ENCODE measurements at regions not wholly inside any gene's neighbourhood (a gene's known extent, or its start where the extent isn't known, plus 50 kb on each side); places are given as distances from the start of the nearest gene placed in this dataset.
A peak's percentile ranks its signal among the peaks of the same experiment; 100 is the strongest.
"Not testable (repeated sequence)": the region's sequence is repeated elsewhere in the genome, so short reads cannot be mapped to it uniquely, and the experiment has no call there.

- DNase-seq (ENCODE audit: low read depth) = not testable (repeated sequence)
These were observed 255.1 kb downstream of the OR4F29 start for GRCh38 chr1:196366-196765.

DNA sequence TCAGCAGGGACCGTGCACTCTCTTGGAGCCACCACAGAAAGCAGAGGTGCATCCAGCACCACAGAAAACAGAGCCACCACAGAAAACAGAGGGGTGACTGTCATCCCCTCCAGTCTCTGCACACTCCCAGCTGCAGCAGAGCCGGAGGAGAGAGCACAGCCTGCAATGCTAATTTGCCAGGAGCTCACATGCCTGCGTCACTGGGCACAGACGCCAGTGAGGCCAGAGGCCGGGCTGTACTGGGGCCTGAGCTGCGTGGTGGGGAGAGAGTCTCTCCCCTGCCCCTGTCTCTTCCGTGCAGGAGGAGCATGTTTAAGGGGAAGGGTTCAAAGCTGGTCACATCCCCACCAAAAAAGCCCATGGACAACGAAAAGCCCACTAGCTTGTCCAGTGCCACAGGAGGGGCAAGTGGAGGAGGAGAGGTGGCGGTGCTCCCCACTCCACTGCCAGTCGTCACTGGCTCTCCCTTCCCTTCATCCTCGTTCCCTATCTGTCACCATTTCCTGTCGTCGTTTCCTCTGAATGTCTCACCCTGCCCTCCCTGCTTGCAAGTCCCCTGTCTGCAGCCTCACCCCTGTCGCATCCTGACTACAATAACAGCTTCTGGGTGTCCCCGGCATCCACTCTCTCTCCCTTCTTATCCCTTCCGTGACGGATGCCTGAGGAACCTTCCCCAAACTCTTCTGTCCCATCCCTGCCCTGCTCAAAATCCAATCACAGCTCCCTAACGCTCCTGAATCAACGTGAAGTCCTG is 260.0 kb downstream of the OR4F29 start:
- peak; percentile 0 for DNase-seq (ENCODE audit: low read depth)

DNA sequence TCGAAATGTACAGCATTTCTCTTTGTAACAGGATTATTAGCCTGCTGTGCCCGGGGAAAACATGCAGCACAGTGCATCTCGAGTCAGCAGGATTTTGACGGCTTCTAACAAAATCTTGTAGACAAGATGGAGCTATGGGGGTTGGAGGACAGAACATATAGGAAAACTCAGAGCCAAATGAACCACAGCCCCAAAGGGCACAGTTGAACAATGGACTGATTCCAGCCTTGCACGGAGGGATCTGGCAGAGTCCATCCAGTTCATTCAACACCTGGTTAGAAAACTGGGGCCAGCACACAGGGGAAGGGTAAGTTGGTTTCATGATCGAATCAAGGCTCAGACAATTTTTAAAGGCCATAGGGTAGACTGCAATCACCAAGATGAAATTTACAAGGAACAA is 260.8 kb downstream of the OR4F29 start:
- DNase-seq (ENCODE audit: low read depth) = not testable (repeated sequence)

DNA sequence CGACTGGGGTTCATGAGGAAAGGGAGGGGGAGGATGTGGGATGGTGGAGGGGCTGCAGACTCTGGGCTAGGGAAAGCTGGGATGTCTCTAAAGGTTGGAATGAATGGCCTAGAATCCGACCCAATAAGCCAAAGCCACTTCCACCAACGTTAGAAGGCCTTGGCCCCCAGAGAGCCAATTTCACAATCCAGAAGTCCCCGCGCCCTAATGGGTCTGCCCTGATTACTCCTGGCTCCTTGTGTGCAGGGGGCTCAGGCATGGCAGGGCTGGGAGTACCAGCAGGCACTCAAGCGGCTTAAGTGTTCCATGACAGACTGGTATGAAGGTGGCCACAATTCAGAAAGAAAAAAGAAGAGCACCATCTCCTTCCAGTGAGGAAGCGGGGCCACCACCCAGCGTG is 261.6 kb downstream of the OR4F29 start:
- DNase-seq (ENCODE audit: low read depth) = not testable (repeated sequence)

GRCh38 chr1:189270-189669 is 262.2 kb downstream of the OR4F29 start:
- DNase-seq (ENCODE audit: low read depth) = not testable (repeated sequence)

DNA sequence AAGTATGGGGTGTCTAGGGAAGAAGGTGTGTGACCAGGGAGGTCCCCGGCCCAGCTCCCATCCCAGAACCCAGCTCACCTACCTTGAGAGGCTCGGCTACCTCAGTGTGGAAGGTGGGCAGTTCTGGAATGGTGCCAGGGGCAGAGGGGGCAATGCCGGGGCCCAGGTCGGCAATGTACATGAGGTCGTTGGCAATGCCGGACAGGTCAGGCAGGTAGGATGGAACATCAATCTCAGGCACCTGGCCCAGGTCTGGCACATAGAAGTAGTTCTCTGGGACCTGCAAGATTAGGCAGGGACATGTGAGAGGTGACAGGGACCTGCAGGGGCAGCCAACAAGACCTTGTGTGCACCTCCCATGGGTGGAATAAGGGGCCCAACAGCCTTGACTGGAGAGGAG is 264.2 kb downstream of the OR4F29 start:
- DNase-seq (ENCODE audit: low read depth) = not testable (repeated sequence)

DNA sequence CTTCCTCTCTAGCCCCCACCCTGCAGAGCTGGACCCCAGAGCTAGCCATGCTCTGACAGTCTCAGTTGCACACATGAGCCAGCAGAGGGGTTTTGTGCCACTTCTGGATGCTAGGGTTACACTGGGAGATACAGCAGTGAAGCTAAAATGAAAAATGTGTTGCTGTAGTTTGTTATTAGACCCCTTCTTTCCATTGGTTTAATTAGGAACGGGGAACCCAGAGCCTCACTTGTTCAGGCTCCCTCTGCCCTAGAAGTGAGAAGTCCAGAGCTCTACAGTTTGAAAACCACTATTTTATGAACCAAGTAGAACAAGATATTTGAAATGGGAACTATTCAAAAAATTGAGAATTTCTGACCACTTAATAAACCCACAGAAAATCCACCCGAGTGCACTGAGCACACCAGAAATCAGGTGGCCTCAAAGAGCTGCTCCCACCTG is 264.8 kb downstream of the OR4F29 start:
- DNase-seq (ENCODE audit: low read depth) = peak; percentile 0

DNA sequence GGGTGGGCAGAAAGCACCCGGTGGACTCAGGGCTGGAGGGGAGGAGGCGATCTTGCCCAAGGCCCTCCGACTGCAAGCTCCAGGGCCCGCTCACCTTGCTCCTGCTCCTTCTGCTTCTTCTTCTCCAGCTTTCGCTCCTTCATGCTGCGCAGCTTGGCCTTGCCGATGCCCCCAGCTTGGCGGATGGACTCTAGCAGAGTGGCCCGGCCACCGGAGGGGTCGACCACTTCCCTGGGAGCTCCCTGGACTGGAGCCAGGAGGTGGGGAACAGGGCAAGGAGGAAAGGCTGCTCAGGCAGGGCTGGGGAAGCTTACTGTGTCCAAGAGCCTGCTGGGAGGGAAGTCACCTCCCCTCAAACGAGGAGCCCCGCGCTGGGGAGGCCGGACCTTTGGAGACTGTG is 265.3 kb downstream of the OR4F29 start:
- not testable (repeated sequence) for DNase-seq (ENCODE audit: low read depth)

GRCh38 chr1:185526-185925 is 266.0 kb downstream of the OR4F29 start:
- DNase-seq (ENCODE audit: low read depth) = not testable (repeated sequence)

- not testable (repeated sequence) for DNase-seq (ENCODE audit: low read depth)
These were observed 267.2 kb downstream of the OR4F29 start for GRCh38 chr1:184336-184686.

DNA sequence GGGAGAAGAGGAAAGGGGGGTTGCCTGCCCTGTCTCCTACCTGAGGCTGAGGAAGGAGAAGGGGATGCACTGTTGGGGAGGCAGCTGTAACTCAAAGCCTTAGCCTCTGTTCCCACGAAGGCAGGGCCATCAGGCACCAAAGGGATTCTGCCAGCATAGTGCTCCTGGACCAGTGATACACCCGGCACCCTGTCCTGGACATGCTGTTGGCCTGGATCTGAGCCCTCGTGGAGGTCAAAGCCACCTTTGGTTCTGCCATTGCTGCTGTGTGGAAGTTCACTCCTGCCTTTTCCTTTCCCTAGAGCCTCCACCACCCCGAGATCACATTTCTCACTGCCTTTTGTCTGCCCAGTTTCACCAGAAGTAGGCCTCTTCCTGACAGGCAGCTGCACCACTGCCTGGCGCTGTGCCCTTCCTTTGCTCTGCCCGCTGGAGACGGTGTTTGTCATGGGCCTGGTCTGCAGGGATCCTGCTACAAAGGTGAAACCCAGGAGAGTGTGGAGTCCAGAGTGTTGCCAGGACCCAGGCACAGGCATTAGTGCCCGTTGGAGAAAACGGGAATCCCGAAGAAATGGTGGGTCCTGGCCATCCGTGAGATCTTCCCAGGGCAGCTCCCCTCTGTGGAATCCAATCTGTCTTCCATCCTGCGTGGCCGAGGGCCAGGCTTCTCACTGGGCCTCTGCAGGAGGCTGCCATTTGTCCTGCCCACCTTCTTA is 267.7 kb downstream of the OR4F29 start:
- not testable (repeated sequence) for DNase-seq (ENCODE audit: low read depth)

DNA sequence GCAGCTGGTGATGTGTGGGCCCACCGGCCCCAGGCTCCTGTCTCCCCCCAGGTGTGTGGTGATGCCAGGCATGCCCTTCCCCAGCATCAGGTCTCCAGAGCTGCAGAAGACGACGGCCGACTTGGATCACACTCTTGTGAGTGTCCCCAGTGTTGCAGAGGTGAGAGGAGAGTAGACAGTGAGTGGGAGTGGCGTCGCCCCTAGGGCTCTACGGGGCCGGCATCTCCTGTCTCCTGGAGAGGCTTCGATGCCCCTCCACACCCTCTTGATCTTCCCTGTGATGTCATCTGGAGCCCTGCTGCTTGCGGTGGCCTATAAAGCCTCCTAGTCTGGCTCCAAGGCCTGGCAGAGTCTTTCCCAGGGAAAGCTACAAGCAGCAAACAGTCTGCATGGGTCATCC is 268.4 kb downstream of the OR4F29 start:
- not testable (repeated sequence) for DNase-seq (ENCODE audit: low read depth)

DNA sequence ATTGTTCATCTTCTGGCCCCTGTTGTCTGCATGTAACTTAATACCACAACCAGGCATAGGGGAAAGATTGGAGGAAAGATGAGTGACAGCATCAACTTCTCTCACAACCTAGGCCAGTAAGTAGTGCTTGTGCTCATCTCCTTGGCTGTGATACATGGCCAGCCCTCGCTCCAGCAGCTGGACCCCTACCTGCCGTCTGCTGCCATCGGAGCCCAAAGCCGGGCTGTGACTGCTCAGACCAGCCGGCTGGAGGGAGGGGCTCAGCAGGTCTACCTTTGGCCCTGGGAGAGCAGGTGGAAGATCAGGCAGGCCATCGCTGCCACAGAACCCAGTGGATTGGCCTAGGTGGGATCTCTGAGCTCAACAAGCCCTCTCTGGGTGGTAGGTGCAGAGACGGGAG is 268.8 kb downstream of the OR4F29 start:
- peak; percentile 1 for DNase-seq (ENCODE audit: low read depth)

GRCh38 chr1:181247-182216 is 269.9 kb downstream of the OR4F29 start:
- peak; percentile 73 for DNase-seq (ENCODE audit: low read depth)

DNA sequence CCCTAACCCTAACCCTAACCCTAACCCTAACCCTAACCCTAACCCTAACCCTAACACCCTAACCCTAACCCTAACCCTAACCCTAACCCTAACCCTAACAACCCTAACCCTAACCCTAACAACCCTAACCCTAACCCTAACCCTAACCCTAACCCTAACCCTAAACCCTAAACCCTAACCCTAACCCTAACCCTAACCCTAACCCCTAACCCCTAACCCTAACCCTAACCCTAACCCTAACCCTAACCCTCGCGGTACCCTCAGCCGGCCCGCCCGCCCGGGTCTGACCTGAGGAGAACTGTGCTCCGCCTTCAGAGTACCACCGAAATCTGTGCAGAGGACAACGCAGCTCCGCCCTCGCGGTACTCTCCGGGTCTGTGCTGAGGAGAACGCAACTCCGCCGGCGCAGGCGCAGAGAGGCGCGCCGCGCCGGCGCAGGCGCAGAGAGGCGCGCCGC is 270.7 kb downstream of the OR4F29 start:
- peak; percentile 0 for DNase-seq (ENCODE audit: low read depth)

- not testable (repeated sequence) for DNase-seq (ENCODE audit: low read depth)
These were observed 312.6 kb downstream of the OR4F29 start for GRCh38 chr1:138842-139241.

DNA sequence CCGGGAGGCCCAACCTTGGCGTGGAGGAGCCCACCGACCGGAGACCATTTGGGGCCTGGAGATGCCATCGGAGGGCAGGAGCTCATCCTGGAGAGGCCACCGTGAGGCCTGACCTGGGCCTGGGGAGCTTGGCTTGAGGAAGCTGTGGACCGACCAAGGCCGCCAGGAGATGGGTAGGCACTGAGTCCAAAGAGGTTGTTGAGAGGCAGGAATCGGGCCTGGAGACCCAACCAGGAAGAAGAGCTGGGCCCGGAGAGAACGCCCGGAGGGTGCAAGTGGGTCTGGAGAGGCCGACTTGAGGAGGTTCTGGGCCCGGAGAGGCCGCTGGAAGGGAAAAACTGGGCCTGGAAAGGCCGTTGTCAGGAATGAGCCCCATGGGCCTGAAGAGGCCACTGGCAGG is 313.8 kb downstream of the OR4F29 start:
- DNase-seq (ENCODE audit: low read depth) = not testable (repeated sequence)

- not testable (repeated sequence) for DNase-seq (ENCODE audit: low read depth)
These were observed 315.0 kb downstream of the OR4F29 start for GRCh38 chr1:136344-136932.

DNA sequence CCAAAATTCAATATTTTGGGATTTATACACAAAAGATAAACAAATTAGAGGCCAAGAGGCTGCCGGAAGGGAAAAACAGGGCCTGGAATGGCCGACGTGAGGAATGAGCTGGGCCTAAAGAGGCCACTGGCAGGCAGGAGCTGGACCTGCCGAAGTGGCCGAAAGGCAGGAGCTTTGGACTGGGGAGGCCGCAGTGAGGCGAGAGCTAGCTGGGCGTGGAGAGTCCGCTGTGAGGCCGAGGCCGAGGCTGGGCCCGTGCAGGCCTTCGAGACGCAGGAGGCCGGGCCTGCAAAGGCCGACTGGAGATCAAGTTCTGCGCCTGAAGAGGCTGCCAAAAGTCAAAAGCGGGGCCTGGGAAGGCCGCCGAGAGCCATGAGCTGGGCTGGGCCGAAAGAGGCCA is 316.5 kb downstream of the OR4F29 start:
- DNase-seq (ENCODE audit: low read depth) = not testable (repeated sequence)

DNA sequence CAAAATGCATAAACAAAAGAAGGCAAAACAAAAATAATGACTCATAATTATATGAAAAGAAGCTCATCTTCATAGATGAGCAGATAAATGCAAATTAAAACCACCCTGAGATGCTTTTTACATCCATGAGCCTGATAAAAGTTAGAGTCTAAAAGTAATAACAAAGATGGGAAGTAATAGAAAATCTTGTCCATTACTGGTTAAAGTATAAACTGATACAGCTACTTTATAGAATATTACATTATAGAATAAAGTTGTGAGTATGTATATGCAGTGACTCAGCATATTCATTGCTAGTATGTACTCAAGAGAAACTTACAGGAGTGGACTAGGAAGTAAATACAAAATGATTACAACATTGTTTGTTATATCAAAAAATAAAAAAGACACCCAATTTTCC is 333.0 kb downstream of the OR4F29 start:
- DNase-seq (ENCODE audit: low read depth) = not testable (repeated sequence)

GRCh38 chr1:115534-115933 is 335.9 kb downstream of the OR4F29 start:
- not testable (repeated sequence) for DNase-seq (ENCODE audit: low read depth)

All from M059J (cell line).